ENCODE measurements at regions not wholly inside any gene's neighbourhood (a gene's known extent, or its start where the extent isn't known, plus 50 kb on each side); places are given as distances from the start of the nearest gene placed in this dataset.
"Not testable (repeated sequence)": the region's sequence is repeated elsewhere in the genome, so short reads cannot be mapped to it uniquely, and the experiment has no call there.

DNA sequence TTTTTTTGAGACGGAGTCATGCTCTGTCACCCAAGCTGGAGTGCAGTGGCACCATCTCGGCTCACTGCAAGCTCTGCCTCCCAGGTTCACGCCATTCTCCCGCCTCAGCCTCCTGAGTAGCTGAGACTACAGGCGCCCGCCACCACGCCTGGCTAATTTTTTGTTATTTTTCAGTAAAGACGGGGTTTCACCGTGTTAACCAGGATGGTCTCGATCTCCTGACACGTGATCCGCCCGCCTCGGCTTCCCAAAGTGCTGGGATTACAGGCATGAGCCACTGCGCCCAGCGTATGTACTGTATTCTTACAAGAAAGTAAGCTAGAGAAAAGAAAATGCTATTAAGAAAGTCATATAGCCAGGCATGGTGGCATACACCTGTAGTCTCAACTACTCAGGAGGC lies 84.8 kb upstream of the CMC1 start:
- not testable (repeated sequence) for DNase-seq

DNA sequence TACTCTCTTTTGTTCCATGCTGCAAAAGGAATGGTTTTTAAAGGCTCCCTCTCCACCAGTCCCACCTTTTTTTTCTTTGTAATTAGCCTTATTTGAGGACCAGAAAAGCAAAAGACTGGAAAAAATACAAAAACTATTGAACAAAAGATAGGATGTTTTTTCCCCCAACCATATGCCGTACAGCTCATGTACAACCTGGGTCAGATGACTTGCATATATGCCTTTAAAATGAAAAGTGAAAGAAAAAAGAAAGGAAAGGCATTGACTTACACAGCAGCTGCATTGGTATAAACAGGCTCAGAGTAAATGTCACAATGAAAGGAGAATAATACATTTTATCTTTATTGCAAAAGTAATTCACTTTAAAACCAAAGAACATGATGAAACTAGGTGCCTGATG lies 69.5 kb upstream of the CMC1 start:
- DNase-seq = peak in 3 of 6 experiments; percentile 19 to 49 (median 40)

DNA sequence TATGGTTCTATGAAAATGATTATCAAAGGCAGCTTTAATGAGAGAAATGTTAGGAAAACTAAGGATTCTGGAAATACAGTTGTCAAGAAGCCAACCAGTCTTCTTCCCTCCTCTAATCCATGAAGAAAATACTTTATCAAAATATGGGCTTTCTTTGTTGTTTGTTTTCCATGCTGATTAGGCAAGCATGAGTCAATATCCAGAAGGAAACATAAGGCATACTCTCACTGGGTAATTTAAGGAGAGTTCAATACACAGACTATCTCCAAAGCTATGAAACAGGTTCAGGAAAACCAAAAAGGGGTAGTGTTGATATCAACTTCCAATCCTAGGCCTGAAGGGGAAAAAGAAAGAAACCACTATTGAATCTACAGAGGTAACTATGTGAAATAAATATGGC lies 68.7 kb upstream of the CMC1 start:
- DNase-seq = no peak

DNA sequence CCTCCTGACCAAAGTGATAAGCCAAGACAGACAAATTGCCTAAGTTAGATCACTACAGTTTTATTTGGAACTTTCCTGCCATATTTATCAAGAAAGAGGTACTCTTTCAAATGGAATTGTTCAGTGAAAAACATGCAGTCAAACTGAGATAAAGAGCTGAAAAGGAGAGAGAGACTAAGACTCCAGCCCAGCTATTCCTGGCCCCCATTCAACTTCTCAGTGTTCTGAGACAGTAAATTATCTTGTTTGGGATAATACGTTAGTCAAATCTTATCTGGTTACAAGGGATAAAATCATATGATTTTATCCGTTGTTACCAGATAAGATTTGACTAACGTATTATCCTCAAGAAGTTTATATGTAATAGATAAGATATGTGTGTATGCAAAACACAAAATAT lies 67.6 kb upstream of the CMC1 start:
- DNase-seq = no peak

DNA sequence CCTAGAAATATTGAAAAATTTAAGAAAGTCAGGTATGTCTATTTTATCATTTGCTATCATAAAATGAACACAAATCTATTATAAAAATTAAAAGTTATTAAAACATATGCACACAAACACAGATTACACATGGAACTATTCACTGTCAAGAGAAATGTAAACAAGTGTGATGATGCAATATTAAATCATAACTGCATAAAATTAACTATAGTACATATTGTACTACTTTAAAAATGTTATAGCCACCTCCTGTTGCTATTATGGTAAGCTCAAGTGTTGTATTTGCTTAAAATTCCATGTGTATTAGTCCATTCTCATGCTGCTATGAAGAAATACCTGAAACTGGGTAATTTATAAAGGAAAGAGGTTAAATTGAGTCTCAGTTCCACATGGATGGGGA lies 54.7 kb upstream of the CMC1 start:
- DNase-seq = no peak

- DNase-seq = no peak
Measured at GRCh38 chr3:28188686-28189085, 52.7 kb upstream of the CMC1 start.

- DNase-seq = no peak
Measured at GRCh38 chr3:28191363-28191762, 50.1 kb upstream of the CMC1 start.

Data from stimulated activated naive CD4-positive, alpha-beta T cell (primary cell).